Mesendoderm (in vitro differentiated cells): ENCODE measurements at regions not wholly inside any gene's neighbourhood (a gene's known extent, or its start where the extent isn't known, plus 50 kb on each side); places are given as distances from the start of the nearest gene placed in this dataset.
A peak's percentile ranks its signal among the peaks of the same experiment; 100 is the strongest.
"Not testable (repeated sequence)": the region's sequence is repeated elsewhere in the genome, so short reads cannot be mapped to it uniquely, and the experiment has no call there.

ENCODE experiments used
- DNase-seq: peaks from one replicate; pipeline ENCODE4 v3.0.0; 2013
- H2AK5ac ChIP-seq: 2 replicates; pipeline ENCODE4 v1.6.1; 2013; ENCODE audit warnings: low read length, inconsistent platforms
- H2BK120ac ChIP-seq: 2 replicates; pipeline ENCODE4 v1.6.1; 2013; ENCODE audit warnings: low read depth, mild to moderate bottlenecking, low read length, moderate library complexity, mixed read lengths
- H2BK15ac ChIP-seq: replicated peaks from 2 replicates; pipeline ENCODE4 v1.6.1; 2013; ENCODE audit warnings: low read depth, mild to moderate bottlenecking, moderate library complexity
- H2BK5ac ChIP-seq: 2 replicates; pipeline ENCODE4 v1.6.1; 2013; ENCODE audit warnings: low read length, inconsistent platforms
- H3K18ac ChIP-seq: 2 replicates; pipeline ENCODE4 v1.6.1; 2013; ENCODE audit warnings: mild to moderate bottlenecking, low read length, mixed read lengths
- H3K23ac ChIP-seq: one replicate; pipeline ENCODE4 v1.6.1; 2013; ENCODE audit warnings: low read length
- H3K27ac ChIP-seq: 2 replicates; pipeline ENCODE4 v1.5.1; 2013; ENCODE audit warnings: low read depth, mild to moderate bottlenecking, inconsistent platforms, low read length, moderate library complexity
- H3K27me3 ChIP-seq: 2 replicates; pipeline ENCODE4 v1.6.1; 2013; ENCODE audit warnings: low read length, control low read depth, mild to moderate bottlenecking, inconsistent platforms; ENCODE audit not compliant: insufficient read depth, poor library complexity
- H3K36me3 ChIP-seq: 2 replicates; pipeline ENCODE4 v1.6.1; 2013; ENCODE audit warnings: low read length, inconsistent platforms; ENCODE audit not compliant: control insufficient read depth, insufficient read depth
- H3K4ac ChIP-seq: one replicate; pipeline ENCODE4 v1.6.1; 2013; ENCODE audit warnings: low read depth, mild to moderate bottlenecking, low read length, moderate library complexity
- H3K4me1 ChIP-seq: 2 replicates; pipeline ENCODE4 v1.6.1; 2013; ENCODE audit warnings: low read depth, low read length, inconsistent platforms; ENCODE audit not compliant: control insufficient read depth
- H3K4me2 ChIP-seq: 2 replicates; pipeline ENCODE4 v1.6.1; 2013; ENCODE audit warnings: low read length
- H3K4me3 ChIP-seq: 2 replicates; pipeline ENCODE4 v1.5.1; 2013; ENCODE audit warnings: mild to moderate bottlenecking, low read length
- H3K56ac ChIP-seq: one replicate; pipeline ENCODE4 v1.6.1; 2013; ENCODE audit warnings: low read length
- H3K79me1 ChIP-seq: 2 replicates; pipeline ENCODE4 v1.6.1; 2013; ENCODE audit warnings: low read length, inconsistent platforms
- H3K79me2 ChIP-seq: 2 replicates; pipeline ENCODE4 v1.6.1; 2013; ENCODE audit warnings: mild to moderate bottlenecking, low read length; ENCODE audit not compliant: control insufficient read depth, insufficient read depth
- H3K9ac ChIP-seq: 2 replicates; pipeline ENCODE4 v1.6.1; 2013; ENCODE audit warnings: low read length, inconsistent platforms
- H4K5ac ChIP-seq: one replicate; pipeline ENCODE4 v1.6.1; 2013; ENCODE audit warnings: low read length
- H4K8ac ChIP-seq: one replicate; pipeline ENCODE4 v1.6.1; 2013; ENCODE audit warnings: low read depth, mild to moderate bottlenecking, control low read depth, low read length, moderate library complexity
- WGBS: extraction: QIAGEN DNeasy Blood & Tissue Kit; methylation state at CpG from one replicate; pipeline ENCODE4 v1.1.7; 2013; ENCODE audit warnings: low lambda C conversion rate, missing lambda C conversion rate; ENCODE audit not compliant: insufficient coverage; ENCODE audit errors: extremely low coverage; 5-methylcytosine and 5-hydroxymethylcytosine counted together

DNA sequence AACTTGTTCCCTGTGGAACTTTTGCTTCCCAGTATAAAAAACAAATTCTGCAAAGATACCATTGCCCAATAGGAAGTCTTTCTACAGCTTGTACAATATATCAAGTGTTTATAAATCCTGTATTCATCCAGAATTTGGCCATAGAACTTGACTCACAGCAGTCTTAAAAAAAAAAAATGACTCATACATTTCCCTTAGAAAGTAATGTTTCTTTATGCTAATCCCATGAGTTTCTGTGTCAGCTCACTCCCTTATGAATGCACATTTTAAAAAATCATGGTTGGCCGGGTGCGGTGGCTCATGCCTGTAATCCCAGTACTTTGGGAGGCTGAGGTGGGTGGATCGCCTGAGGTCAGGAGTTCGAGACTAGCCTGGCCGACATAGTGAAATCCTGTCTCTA lies 89.3 kb upstream of the DMRT1 start:
- Histone ChIP-seq H4K8ac (no peak overlapping the region), H3K18ac (no peak overlapping the region), H3K4me3 (no peak overlapping the region), H3K4me2 (no peak overlapping the region), H3K4me1 (peaks cover 5% of the 10 kb centered on the region), H3K27ac (no peak overlapping the region), H3K23ac (no peak overlapping the region), H3K9ac (no peak overlapping the region), H2AK5ac (no peak overlapping the region), H2BK120ac (no peak overlapping the region), H3K27me3 (no peaks in the 10 kb centered on the region), H3K36me3 (no peaks in the 10 kb centered on the region), H4K5ac (no peak overlapping the region), H3K56ac (no peak overlapping the region), H2BK15ac (no peak overlapping the region), H3K79me1 (no peaks in the 10 kb centered on the region), H3K4ac (no peak overlapping the region), H3K79me2 (no peaks in the 10 kb centered on the region), H2BK5ac (no peak overlapping the region)
- no peak for DNase-seq
- WGBS: no CpG with 5 or more reads among the region's 5 CpGs

- H3K18ac ChIP-seq: no peak overlapping the region
- no peak overlapping the region for H4K5ac ChIP-seq
- H3K79me1 ChIP-seq: no peaks in the 10 kb centered on the region
- no peaks in the 10 kb centered on the region for H3K36me3 ChIP-seq
- DNase-seq: no peak
- no peaks in the 10 kb centered on the region for H3K27me3 ChIP-seq
- no peak overlapping the region for H3K27ac ChIP-seq
- no peak overlapping the region for H3K23ac ChIP-seq
- H3K9ac ChIP-seq: no peak overlapping the region
- no peak overlapping the region for H3K4me2 ChIP-seq
- no peak overlapping the region for H3K4ac ChIP-seq
- no peak overlapping the region for H2BK120ac ChIP-seq
- H3K4me3 ChIP-seq: no peak overlapping the region
- H2AK5ac ChIP-seq: no peak overlapping the region
- no peaks in the 10 kb centered on the region for H3K79me2 ChIP-seq
- no peak overlapping the region for H2BK5ac ChIP-seq
- WGBS: no CpG with 5 or more reads among the region's 6 CpGs
- H3K56ac ChIP-seq: no peak overlapping the region
- no peak overlapping the region for H4K8ac ChIP-seq
- H3K4me1 ChIP-seq: peaks cover 5% of the 10 kb centered on the region
- H2BK15ac ChIP-seq: no peak overlapping the region
Observed at GRCh38 chr9:752681-753200, 88.8 kb upstream of the DMRT1 start.

GRCh38 chr9:753734-754133 lies 87.8 kb upstream of the DMRT1 start:
- not testable (repeated sequence) for H3K27me3 ChIP-seq, DNase-seq, H3K4ac ChIP-seq, H3K9ac ChIP-seq, H3K18ac ChIP-seq, H3K79me1 ChIP-seq, H3K27ac ChIP-seq, H2BK5ac ChIP-seq, H3K79me2 ChIP-seq, H3K4me2 ChIP-seq, H3K4me3 ChIP-seq, H3K56ac ChIP-seq, H2BK120ac ChIP-seq, H2AK5ac ChIP-seq, H3K4me1 ChIP-seq, H3K36me3 ChIP-seq, H2BK15ac ChIP-seq, H3K23ac ChIP-seq, H4K8ac ChIP-seq, H4K5ac ChIP-seq
- WGBS: no CpG with 5 or more reads among the region's 9 CpGs

GRCh38 chr9:754150-754931 lies 87.2 kb upstream of the DMRT1 start:
- no peak overlapping the region for H3K4me3 ChIP-seq
- DNase-seq: no peak

GRCh38 chr9:755454-756381 lies 85.8 kb upstream of the DMRT1 start:
- Histone ChIP-seq H3K9ac (no peak overlapping the region), H3K56ac (peak overlapping the region; percentile 25), H4K8ac (no peak overlapping the region), H3K4me2 (no peak overlapping the region), H3K79me1 (no peaks in the 10 kb centered on the region), H3K27ac (no peak overlapping the region), H3K4me1 (peaks cover 5% of the 10 kb centered on the region), H3K4ac (no peak overlapping the region), H3K79me2 (no peaks in the 10 kb centered on the region), H4K5ac (no peak overlapping the region), H3K4me3 (no peak overlapping the region), H3K18ac (no peak overlapping the region), H2BK5ac (no peak overlapping the region), H2BK120ac (no peak overlapping the region), H3K27me3 (no peaks in the 10 kb centered on the region), H2BK15ac (no peak overlapping the region), H2AK5ac (no peak overlapping the region), H3K36me3 (no peaks in the 10 kb centered on the region), H3K23ac (no peak overlapping the region)
- DNase-seq: peak; percentile 77
- no CpG with 5 or more reads among the region's 12 CpGs for WGBS

More at GRCh38 chr9:754150-754931, 87.2 kb upstream of the DMRT1 start:
- Histone ChIP-seq H3K18ac (no peak overlapping the region), H3K79me1 (no peaks in the 10 kb centered on the region), H3K56ac (no peak overlapping the region), H3K27ac (no peak overlapping the region), H2BK5ac (no peak overlapping the region), H3K4me2 (no peak overlapping the region), H3K79me2 (no peaks in the 10 kb centered on the region), H3K36me3 (no peaks in the 10 kb centered on the region), H3K23ac (no peak overlapping the region), H3K4me1 (peaks cover 5% of the 10 kb centered on the region), H2BK120ac (no peak overlapping the region), H4K8ac (no peak overlapping the region), H3K9ac (no peak overlapping the region), H3K27me3 (no peaks in the 10 kb centered on the region), H2BK15ac (no peak overlapping the region), H3K4ac (no peak overlapping the region), H2AK5ac (no peak overlapping the region), H4K5ac (no peak overlapping the region)
- no CpG with 5 or more reads among the region's 9 CpGs for WGBS
